HEK293 (cell line): ENCODE measurements at regions not wholly inside any gene's neighbourhood (a gene's known extent, or its start where the extent isn't known, plus 50 kb on each side); places are given as distances from the start of the nearest gene placed in this dataset.

Source experiments
- CTCF ChIA-PET: fragments of 350-600 bp; formaldehyde crosslinking; extraction: SDS; loops from one replicate; lab custom pipeline; 2021; ENCODE audit warnings: antibody characterized with exemption; lab: Yijun Ruan, JAX
- POLR2A ChIA-PET: fragments of 300-600 bp; formaldehyde crosslinking; extraction: SDS; loops from one replicate; lab custom pipeline; 2020; ENCODE audit warnings: antibody characterized with exemption, inconsistent platforms; lab: Yijun Ruan, JAX
- H3K27ac ChIP-seq: fragments of 200-500 bp; sonication (Bioruptor generic); 2 replicates; pipeline ENCODE4 v1.5.1; 2014; ENCODE audit warnings: low read depth, low read length, control low read depth, inconsistent platforms; ENCODE audit errors: extremely low read depth
- H3K36me3 ChIP-seq, 2 experiments: fragments of 200-500 bp in 1 of 2; sonication (Bioruptor generic) in 1 of 2; 1 replicate in 1 of 2; 2 replicates in 1 of 2; pipeline ENCODE4 v1.5.1; 2014 to 2017; ENCODE audit warnings: inconsistent platforms in 2 of 2, low read length in 2 of 2; ENCODE audit not compliant: control insufficient read depth in 2 of 2, insufficient read depth in 1 of 2
- H3K4me1 ChIP-seq: fragments of 200-500 bp; sonication (Bioruptor generic); 2 replicates; pipeline ENCODE4 v1.5.1; 2014; ENCODE audit warnings: mild to moderate bottlenecking, low read length, inconsistent platforms; ENCODE audit not compliant: control insufficient read depth, insufficient read depth
- H3K4me3 ChIP-seq: 2 replicates; pipeline ENCODE4 v1.5.1; 2011; ENCODE audit warnings: low read depth, mild to moderate bottlenecking, control low read depth, low read length, moderate library complexity
- H3K9me3 ChIP-seq: fragments of 200-500 bp; sonication (Bioruptor generic); 2 replicates; pipeline ENCODE4 v1.5.1; 2014; ENCODE audit warnings: low read depth, low read length, inconsistent platforms; ENCODE audit not compliant: control insufficient read depth, insufficient read depth
- FEZF1 ChIP-seq: fragments of 450-650 bp; formaldehyde crosslinking; IDR thresholded peaks from 2 replicates; pipeline ENCODE4 v1.5.1; 2016; ENCODE audit warnings: missing biosample characterization, missing genetic modification characterization
- GLI2 ChIP-seq: fragments of 450-650 bp; formaldehyde crosslinking; IDR thresholded peaks from 2 replicates; pipeline ENCODE4; 2017; ENCODE audit warnings: missing biosample characterization, missing genetic modification characterization, low read depth, borderline replicate concordance
- GLIS2 ChIP-seq: fragments of 450-650 bp; formaldehyde crosslinking; IDR thresholded peaks from 2 replicates; pipeline ENCODE4 v1.5.1; 2016; ENCODE audit warnings: missing biosample characterization, missing genetic modification characterization
- KLF1 ChIP-seq: fragments of 450-650 bp; formaldehyde crosslinking; IDR thresholded peaks from 2 replicates; pipeline ENCODE4 v1.5.1; 2016; ENCODE audit warnings: missing biosample characterization, missing genetic modification characterization
- KLF17 ChIP-seq: fragments of 450-650 bp; formaldehyde crosslinking; IDR thresholded peaks from 2 replicates; pipeline ENCODE4 v1.5.1; 2016; ENCODE audit warnings: missing biosample characterization, missing genetic modification characterization
- ZBTB17 ChIP-seq: fragments of 450-650 bp; formaldehyde crosslinking; IDR thresholded peaks from 2 replicates; pipeline ENCODE4 v1.5.1; 2016; ENCODE audit warnings: missing biosample characterization, missing genetic modification characterization
- ZBTB44 ChIP-seq: fragments of 450-650 bp; IDR thresholded peaks from 2 replicates; pipeline ENCODE4 v1.5.1; 2018; ENCODE audit warnings: missing biosample characterization, mild to moderate bottlenecking, missing genetic modification characterization
- ZBTB8A ChIP-seq: fragments of 450-650 bp; formaldehyde crosslinking; IDR thresholded peaks from 2 replicates; pipeline ENCODE4 v1.5.1; 2016; ENCODE audit warnings: missing biosample characterization, missing genetic modification characterization
- ZFP3 ChIP-seq: fragments of 450-650 bp; formaldehyde crosslinking; IDR thresholded peaks from 2 replicates; pipeline ENCODE4 v1.5.1; 2016; ENCODE audit warnings: low read depth, missing biosample characterization, missing genetic modification characterization
- ZIC2 ChIP-seq: fragments of 450-650 bp; formaldehyde crosslinking; IDR thresholded peaks from 2 replicates; pipeline ENCODE4 v1.5.1; 2016; ENCODE audit warnings: missing biosample characterization, missing genetic modification characterization
- ZNF121 ChIP-seq: fragments of 450-650 bp; formaldehyde crosslinking; IDR thresholded peaks from 2 replicates; pipeline ENCODE4 v1.5.1; 2016; ENCODE audit warnings: missing biosample characterization, missing genetic modification characterization
- ZNF133 ChIP-seq: fragments of 450-650 bp; formaldehyde crosslinking; IDR thresholded peaks from 2 replicates; pipeline ENCODE4 v1.5.1; 2016; ENCODE audit warnings: missing biosample characterization, missing genetic modification characterization
- ZNF138 ChIP-seq: fragments of 450-650 bp; formaldehyde crosslinking; IDR thresholded peaks from 2 replicates; pipeline ENCODE4 v1.5.1; 2016; ENCODE audit warnings: missing biosample characterization, missing genetic modification characterization, borderline replicate concordance
- ZNF155 ChIP-seq: fragments of 450-650 bp; formaldehyde crosslinking; IDR thresholded peaks from 2 replicates; pipeline ENCODE4 v1.5.1; 2016; ENCODE audit warnings: missing biosample characterization, missing genetic modification characterization
- ZNF169 ChIP-seq: fragments of 450-650 bp; formaldehyde crosslinking; IDR thresholded peaks from 2 replicates; pipeline ENCODE4 v1.5.1; 2016; ENCODE audit warnings: missing biosample characterization, missing genetic modification characterization
- ZNF202 ChIP-seq: fragments of 450-650 bp; formaldehyde crosslinking; IDR thresholded peaks from 2 replicates; pipeline ENCODE4 v1.5.1; 2016; ENCODE audit warnings: missing biosample characterization, missing genetic modification characterization, borderline replicate concordance
- ZNF391 ChIP-seq: fragments of 450-650 bp; formaldehyde crosslinking; IDR thresholded peaks from 2 replicates; pipeline ENCODE4 v1.5.1; 2016; ENCODE audit warnings: low read depth, missing biosample characterization, missing genetic modification characterization, borderline replicate concordance
- ZNF394 ChIP-seq: fragments of 450-650 bp; formaldehyde crosslinking; IDR thresholded peaks from 2 replicates; pipeline ENCODE4 v1.5.1; 2016; ENCODE audit warnings: missing biosample characterization, missing genetic modification characterization, mild to moderate bottlenecking, moderate library complexity, borderline replicate concordance
- ZNF404 ChIP-seq: fragments of 450-650 bp; formaldehyde crosslinking; IDR thresholded peaks from 2 replicates; pipeline ENCODE4 v1.5.1; 2017; ENCODE audit warnings: missing biosample characterization, missing genetic modification characterization
- ZNF473 ChIP-seq: fragments of 450-650 bp; formaldehyde crosslinking; IDR thresholded peaks from 2 replicates; pipeline ENCODE4 v1.5.1; 2017; ENCODE audit warnings: missing biosample characterization, missing genetic modification characterization
- ZNF48 ChIP-seq: fragments of 450-650 bp; formaldehyde crosslinking; IDR thresholded peaks from 2 replicates; pipeline ENCODE4 v1.5.1; 2016; ENCODE audit warnings: missing biosample characterization, missing genetic modification characterization
- ZNF514 ChIP-seq: fragments of 450-650 bp; formaldehyde crosslinking; IDR thresholded peaks from 2 replicates; pipeline ENCODE4 v1.5.1; 2016; ENCODE audit warnings: missing biosample characterization, missing genetic modification characterization
- ZNF529 ChIP-seq: fragments of 450-650 bp; formaldehyde crosslinking; IDR thresholded peaks from 2 replicates; pipeline ENCODE4 v1.5.1; 2017; ENCODE audit warnings: missing genetic modification characterization, missing biosample characterization; ENCODE audit not compliant: insufficient replicate concordance
- ZNF549 ChIP-seq: fragments of 450-650 bp; IDR thresholded peaks from 2 replicates; pipeline ENCODE4 v1.5.1; 2018; ENCODE audit warnings: missing biosample characterization, missing genetic modification characterization, mild to moderate bottlenecking, inconsistent platforms, moderate library complexity
- ZNF560 ChIP-seq: fragments of 450-650 bp; formaldehyde crosslinking; IDR thresholded peaks from 2 replicates; pipeline ENCODE4 v1.5.1; 2017; ENCODE audit warnings: missing biosample characterization, missing genetic modification characterization, borderline replicate concordance
- ZNF596 ChIP-seq: fragments of 450-650 bp; IDR thresholded peaks from 2 replicates; pipeline ENCODE4 v1.5.0; 2018; ENCODE audit warnings: missing biosample characterization, mild to moderate bottlenecking, missing genetic modification characterization, moderate library complexity
- ZNF610 ChIP-seq: fragments of 450-650 bp; formaldehyde crosslinking; IDR thresholded peaks from 2 replicates; pipeline ENCODE4 v1.5.1; 2016; ENCODE audit warnings: missing biosample characterization, missing genetic modification characterization, borderline replicate concordance
- ZNF645 ChIP-seq: fragments of 450-650 bp; formaldehyde crosslinking; IDR thresholded peaks from 2 replicates; pipeline ENCODE4; 2016; ENCODE audit warnings: missing biosample characterization, missing genetic modification characterization
- ZNF692 ChIP-seq: fragments of 450-650 bp; formaldehyde crosslinking; IDR thresholded peaks from 2 replicates; pipeline ENCODE4 v1.5.1; 2016; ENCODE audit warnings: missing biosample characterization, missing genetic modification characterization
- ZNF701 ChIP-seq: fragments of 450-650 bp; formaldehyde crosslinking; IDR thresholded peaks from 2 replicates; pipeline ENCODE4 v1.5.1; 2016; ENCODE audit warnings: missing biosample characterization, missing genetic modification characterization
- ZNF707 ChIP-seq: fragments of 450-650 bp; formaldehyde crosslinking; IDR thresholded peaks from 2 replicates; pipeline ENCODE4 v1.5.1; 2016; ENCODE audit warnings: missing biosample characterization, missing genetic modification characterization
- ZNF830 ChIP-seq: fragments of 450-650 bp; IDR thresholded peaks from 2 replicates; pipeline ENCODE4 v1.5.0; 2018; ENCODE audit warnings: missing biosample characterization, missing genetic modification characterization, low read depth, mild to moderate bottlenecking, moderate library complexity
- TF ChIP-seq, protein P1 (sequence below): fragments of 450-650 bp; formaldehyde crosslinking; IDR thresholded peaks from 2 replicates; pipeline ENCODE4 v1.5.1; 2017; ENCODE audit warnings: missing biosample characterization, missing genetic modification characterization

DNA sequence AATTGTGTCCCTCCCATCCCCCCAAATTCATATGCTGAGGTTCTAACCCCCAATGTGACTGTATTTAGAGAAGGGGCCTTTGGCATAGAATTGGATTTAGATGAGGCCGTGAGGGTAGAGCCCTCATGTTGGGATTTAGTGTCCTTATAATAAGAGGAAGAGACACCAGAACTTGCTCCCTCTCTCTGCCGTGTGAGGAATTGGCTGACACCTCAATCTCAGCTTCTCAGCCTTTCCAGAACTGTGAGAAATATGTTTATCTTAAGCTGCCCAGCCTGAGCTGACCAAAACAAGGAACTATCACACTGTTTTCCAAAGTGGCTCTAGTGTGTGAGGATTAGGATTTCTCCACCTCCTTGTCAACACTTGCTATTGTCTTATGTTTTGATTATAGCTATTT, 400.0 kb upstream of the FZD8 start:
- POLR2A ChIA-PET, result no interaction called here
- no peak for TF ChIP-seq ZNF133 (tag by site-specific recombination)
- TF ChIP-seq KLF17, result no peak
- TF ChIP-seq ZNF596, result no peak
- no peak for TF ChIP-seq ZNF404
- no peak for TF ChIP-seq ZNF169 (tag by site-specific recombination)
- no peak for TF ChIP-seq GLIS2 (tag by site-specific recombination)
- no peak for TF ChIP-seq ZIC2 (tag by site-specific recombination)
- no peak for TF ChIP-seq ZNF155 (tag by site-specific recombination)
- no peak for TF ChIP-seq ZNF645
- no peak for TF ChIP-seq ZNF610 (tag by site-specific recombination)
- TF ChIP-seq ZNF394 (tag by site-specific recombination), result no peak
- no peak for TF ChIP-seq ZNF121 (tag by site-specific recombination)
- TF ChIP-seq ZNF473 (tag by site-specific recombination), result no peak
- TF ChIP-seq ZNF830, result no peak
- no peak for TF ChIP-seq ZNF707
- TF ChIP-seq, protein P1, sequence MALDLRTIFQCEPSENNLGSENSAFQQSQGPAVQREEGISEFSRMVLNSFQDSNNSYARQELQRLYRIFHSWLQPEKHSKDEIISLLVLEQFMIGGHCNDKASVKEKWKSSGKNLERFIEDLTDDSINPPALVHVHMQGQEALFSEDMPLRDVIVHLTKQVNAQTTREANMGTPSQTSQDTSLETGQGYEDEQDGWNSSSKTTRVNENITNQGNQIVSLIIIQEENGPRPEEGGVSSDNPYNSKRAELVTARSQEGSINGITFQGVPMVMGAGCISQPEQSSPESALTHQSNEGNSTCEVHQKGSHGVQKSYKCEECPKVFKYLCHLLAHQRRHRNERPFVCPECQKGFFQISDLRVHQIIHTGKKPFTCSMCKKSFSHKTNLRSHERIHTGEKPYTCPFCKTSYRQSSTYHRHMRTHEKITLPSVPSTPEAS, result no peak
- TF ChIP-seq, all 188 proteins: peak for 0
- no peak overlapping the region for H3K27ac ChIP-seq
- no peaks in the 10 kb centered on the region for H3K4me1 ChIP-seq
- CTCF ChIA-PET, result no interaction called here
- no peak overlapping the region for H3K4me3 ChIP-seq
- H3K9me3 ChIP-seq, result no peaks in the 10 kb centered on the region
- H3K36me3 ChIP-seq, result no peaks in the 10 kb centered on the region

GRCh38 chr10:36038316-36038955, 396.3 kb upstream of the FZD8 start:
- H3K36me3 ChIP-seq, result no peaks in the 10 kb centered on the region
- ChIA-PET POLR2A (no interaction called here), CTCF (no interaction called here)
- H3K27ac ChIP-seq, result no peak overlapping the region
- no peaks in the 10 kb centered on the region for H3K4me1 ChIP-seq
- H3K4me3 ChIP-seq, result no peak overlapping the region
- H3K9me3 ChIP-seq, result no peaks in the 10 kb centered on the region
- TF ChIP-seq ZNF138 (tag by site-specific recombination) (no peak), ZBTB44 (tag by site-specific recombination) (no peak), ZNF202 (tag by site-specific recombination) (no peak), ZFP3 (tag by site-specific recombination) (no peak), FEZF1 (tag by site-specific recombination) (no peak), KLF1 (tag by site-specific recombination) (no peak), ZNF529 (tag by site-specific recombination) (no peak), ZNF692 (no peak), ZNF48 (tag by site-specific recombination) (no peak), GLI2 (tag by site-specific recombination) (no peak), ZNF701 (no peak), ZNF549 (no peak), ZBTB8A (tag by site-specific recombination) (no peak), ZNF391 (tag by site-specific recombination) (no peak), ZBTB17 (tag by site-specific recombination) (no peak), ZNF560 (no peak), ZNF514 (tag by site-specific recombination) (no peak)
